Skeletal muscle satellite cell (primary cell): ENCODE measurements at regions not wholly inside any gene's neighbourhood (a gene's known extent, or its start where the extent isn't known, plus 50 kb on each side); places are given as distances from the start of the nearest gene placed in this dataset.

Source experiments
- H3K27me3 ChIP-seq: 2 replicates; pipeline ENCODE4 v1.7.0; 2013; ENCODE audit warnings: low read length; ENCODE audit not compliant: control insufficient read depth, insufficient read depth
- H3K36me3 ChIP-seq: 2 replicates; pipeline ENCODE4 v1.7.0; 2013; ENCODE audit warnings: mild to moderate bottlenecking, control low read depth, low read length; ENCODE audit not compliant: insufficient read depth
- H3K4me1 ChIP-seq: 2 replicates; pipeline ENCODE4 v1.7.0; 2013; ENCODE audit warnings: low read length; ENCODE audit not compliant: control insufficient read depth, insufficient read depth
- H3K4me2 ChIP-seq: 2 replicates; pipeline ENCODE4 v1.7.0; 2013; ENCODE audit warnings: mild to moderate bottlenecking, low read length
- H3K4me3 ChIP-seq: 2 replicates; pipeline ENCODE4 v1.7.0; 2013; ENCODE audit warnings: low read length
- H3K9ac ChIP-seq: 2 replicates; pipeline ENCODE4 v1.7.0; 2013; ENCODE audit warnings: mild to moderate bottlenecking, low read depth, low read length, moderate library complexity
- H3K9me3 ChIP-seq: replicated peaks from 2 replicates; pipeline ENCODE4 v1.7.0; 2013; ENCODE audit warnings: mild to moderate bottlenecking, control low read depth, low read length

GRCh38 chr3:22115581-22115980 is 364.6 kb upstream of the ZNF385D start:
- H3K9me3 ChIP-seq: no peaks in the 10 kb centered on the region
- H3K27me3 ChIP-seq: peaks cover 12% of the 10 kb centered on the region
- H3K4me2 ChIP-seq: peak overlapping the region; percentile 55
- no peak overlapping the region for H3K4me3 ChIP-seq
- H3K9ac ChIP-seq: no peak overlapping the region
- peaks cover 11% of the 10 kb centered on the region for H3K4me1 ChIP-seq
- no peaks in the 10 kb centered on the region for H3K36me3 ChIP-seq

GRCh38 chr3:22117091-22117490 is 366.1 kb upstream of the ZNF385D start:
- H3K4me2 ChIP-seq: no peak overlapping the region
- no peaks in the 10 kb centered on the region for H3K9me3 ChIP-seq
- H3K36me3 ChIP-seq: no peaks in the 10 kb centered on the region
- no peak overlapping the region for H3K4me3 ChIP-seq
- peaks cover 20% of the 10 kb centered on the region for H3K27me3 ChIP-seq
- no peak overlapping the region for H3K9ac ChIP-seq
- peaks cover 11% of the 10 kb centered on the region for H3K4me1 ChIP-seq

GRCh38 chr3:22117751-22118346 is 366.8 kb upstream of the ZNF385D start:
- Histone ChIP-seq H3K9me3 (no peaks in the 10 kb centered on the region), H3K4me1 (peaks cover 11% of the 10 kb centered on the region), H3K36me3 (no peaks in the 10 kb centered on the region), H3K4me3 (no peak overlapping the region), H3K4me2 (no peak overlapping the region), H3K27me3 (peaks cover 20% of the 10 kb centered on the region), H3K9ac (no peak overlapping the region)

- Histone ChIP-seq H3K4me1 (peaks cover 11% of the 10 kb centered on the region), H3K27me3 (peaks cover 20% of the 10 kb centered on the region), H3K9ac (no peak overlapping the region), H3K9me3 (no peaks in the 10 kb centered on the region), H3K36me3 (no peaks in the 10 kb centered on the region), H3K4me3 (no peak overlapping the region), H3K4me2 (no peak overlapping the region)
These were observed 367.5 kb upstream of the ZNF385D start for GRCh38 chr3:22118542-22118941.

GRCh38 chr3:22121068-22121701 is 370.2 kb upstream of the ZNF385D start:
- Histone ChIP-seq H3K4me2 (no peak overlapping the region), H3K9ac (no peak overlapping the region), H3K27me3 (peaks cover 14% of the 10 kb centered on the region), H3K4me1 (peaks cover 5% of the 10 kb centered on the region), H3K36me3 (no peaks in the 10 kb centered on the region), H3K4me3 (no peak overlapping the region), H3K9me3 (no peaks in the 10 kb centered on the region)

- Histone ChIP-seq H3K4me2 (no peak overlapping the region), H3K9ac (no peak overlapping the region), H3K27me3 (peaks cover 14% of the 10 kb centered on the region), H3K9me3 (no peaks in the 10 kb centered on the region), H3K36me3 (no peaks in the 10 kb centered on the region), H3K4me3 (no peak overlapping the region), H3K4me1 (no peaks in the 10 kb centered on the region)
These were observed 371.6 kb upstream of the ZNF385D start for GRCh38 chr3:22122567-22122966.

- H3K4me1 ChIP-seq: no peaks in the 10 kb centered on the region
- H3K36me3 ChIP-seq: no peaks in the 10 kb centered on the region
- no peak overlapping the region for H3K4me3 ChIP-seq
These were observed 378.1 kb upstream of the ZNF385D start for GRCh38 chr3:22129101-22129500.

GRCh38 chr3:22141769-22142168 is 390.8 kb upstream of the ZNF385D start:
- Histone ChIP-seq H3K9me3 (no peaks in the 10 kb centered on the region), H3K4me1 (no peaks in the 10 kb centered on the region), H3K27me3 (no peaks in the 10 kb centered on the region), H3K36me3 (no peaks in the 10 kb centered on the region), H3K4me2 (no peak overlapping the region), H3K4me3 (no peak overlapping the region), H3K9ac (no peak overlapping the region)

More at GRCh38 chr3:22129101-22129500, 378.1 kb upstream of the ZNF385D start:
- Histone ChIP-seq H3K9me3 (no peaks in the 10 kb centered on the region), H3K27me3 (no peaks in the 10 kb centered on the region), H3K9ac (no peak overlapping the region), H3K4me2 (no peak overlapping the region)

- Histone ChIP-seq H3K27me3 (no peaks in the 10 kb centered on the region), H3K9me3 (no peaks in the 10 kb centered on the region), H3K9ac (no peak overlapping the region), H3K4me2 (no peak overlapping the region), H3K4me3 (no peak overlapping the region), H3K36me3 (no peaks in the 10 kb centered on the region), H3K4me1 (no peaks in the 10 kb centered on the region)
These were observed 396.2 kb upstream of the ZNF385D start for GRCh38 chr3:22147161-22147560.

- H3K4me3 ChIP-seq: no peak overlapping the region
- H3K9ac ChIP-seq: no peak overlapping the region
- H3K4me1 ChIP-seq: no peaks in the 10 kb centered on the region
- H3K9me3 ChIP-seq: no peaks in the 10 kb centered on the region
- H3K4me2 ChIP-seq: no peak overlapping the region
- no peaks in the 10 kb centered on the region for H3K36me3 ChIP-seq
- no peaks in the 10 kb centered on the region for H3K27me3 ChIP-seq
These were observed 405.9 kb upstream of the ZNF385D start for GRCh38 chr3:22156868-22157267.

- no peak overlapping the region for H3K4me2 ChIP-seq
- no peaks in the 10 kb centered on the region for H3K27me3 ChIP-seq
- no peaks in the 10 kb centered on the region for H3K9me3 ChIP-seq
- H3K4me3 ChIP-seq: no peak overlapping the region
- H3K4me1 ChIP-seq: no peaks in the 10 kb centered on the region
- no peaks in the 10 kb centered on the region for H3K36me3 ChIP-seq
- no peak overlapping the region for H3K9ac ChIP-seq
These were observed 406.8 kb upstream of the ZNF385D start for GRCh38 chr3:22157848-22158247.
